Left ventricle myocardium inferior (tissue), 1 donor: ENCODE measurements at regions not wholly inside any gene's neighbourhood (a gene's known extent, or its start where the extent isn't known, plus 50 kb on each side); places are given as distances from the start of the nearest gene placed in this dataset.
"Not testable (repeated sequence)": the region's sequence is repeated elsewhere in the genome, so short reads cannot be mapped to it uniquely, and the experiment has no call there.

ENCODE experiments used
- DNase-seq: peaks from one replicate; pipeline ENCODE4 v3.0.0-alpha.2; 2020
- H3K27ac ChIP-seq: fragments of 200-600 bp; replicated peaks from 2 replicates; pipeline ENCODE4 v1.8.0; 2021
- H3K27me3 ChIP-seq: fragments of 200-600 bp; 2 replicates; pipeline ENCODE4 v1.8.0; 2021; ENCODE audit warnings: low read depth
- H3K36me3 ChIP-seq: fragments of 200-600 bp; 2 replicates; pipeline ENCODE4 v1.8.0; 2021
- H3K4me1 ChIP-seq: fragments of 200-600 bp; 2 replicates; pipeline ENCODE4 v1.8.0; 2021
- H3K4me3 ChIP-seq: fragments of 200-600 bp; 2 replicates; pipeline ENCODE4 v1.8.0; 2021; ENCODE audit warnings: mild to moderate bottlenecking, moderate library complexity
- H3K9me3 ChIP-seq: fragments of 200-600 bp; replicated peaks from 2 replicates; pipeline ENCODE4 v1.8.0; 2021
- intact Hi-C: fragments of 100-400 bp; cut with micrococcal nuclease; formaldehyde crosslinking; loops from one replicate; pipeline ENCODE4 v1.11.0; 2022
- TF ChIP-seq, protein P1 (sequence below): fragments of 200-600 bp; IDR thresholded peaks from 2 replicates; pipeline ENCODE4 v1.8.0; 2021; ENCODE audit warnings: antibody characterized with exemption, mild to moderate bottlenecking, borderline replicate concordance
- donor health status: DM: no; HTN: yes; CAD: no; lungs with severe emphysema.

- TF ChIP-seq, protein P1, sequence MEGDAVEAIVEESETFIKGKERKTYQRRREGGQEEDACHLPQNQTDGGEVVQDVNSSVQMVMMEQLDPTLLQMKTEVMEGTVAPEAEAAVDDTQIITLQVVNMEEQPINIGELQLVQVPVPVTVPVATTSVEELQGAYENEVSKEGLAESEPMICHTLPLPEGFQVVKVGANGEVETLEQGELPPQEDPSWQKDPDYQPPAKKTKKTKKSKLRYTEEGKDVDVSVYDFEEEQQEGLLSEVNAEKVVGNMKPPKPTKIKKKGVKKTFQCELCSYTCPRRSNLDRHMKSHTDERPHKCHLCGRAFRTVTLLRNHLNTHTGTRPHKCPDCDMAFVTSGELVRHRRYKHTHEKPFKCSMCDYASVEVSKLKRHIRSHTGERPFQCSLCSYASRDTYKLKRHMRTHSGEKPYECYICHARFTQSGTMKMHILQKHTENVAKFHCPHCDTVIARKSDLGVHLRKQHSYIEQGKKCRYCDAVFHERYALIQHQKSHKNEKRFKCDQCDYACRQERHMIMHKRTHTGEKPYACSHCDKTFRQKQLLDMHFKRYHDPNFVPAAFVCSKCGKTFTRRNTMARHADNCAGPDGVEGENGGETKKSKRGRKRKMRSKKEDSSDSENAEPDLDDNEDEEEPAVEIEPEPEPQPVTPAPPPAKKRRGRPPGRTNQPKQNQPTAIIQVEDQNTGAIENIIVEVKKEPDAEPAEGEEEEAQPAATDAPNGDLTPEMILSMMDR, result no peak
- no peak overlapping the region for H3K4me3 ChIP-seq
These were observed 79.6 kb downstream of the C9orf50 start for GRCh38 chr9:129541270-129541669.

GRCh38 chr9:129539446-129539845 is 81.5 kb downstream of the C9orf50 start:
- Histone ChIP-seq H3K36me3 (no peaks in the 10 kb centered on the region), H3K4me1 (no peaks in the 10 kb centered on the region), H3K27me3 (no peaks in the 10 kb centered on the region), H3K4me3 (no peak overlapping the region), H3K9me3 (peaks cover 7% of the 10 kb centered on the region), H3K27ac (no peak overlapping the region)
- intact Hi-C loops, result no loop called here
- TF ChIP-seq, protein P1, result no peak
- DNase-seq, result no peak

More at GRCh38 chr9:129541270-129541669, 79.6 kb downstream of the C9orf50 start:
- intact Hi-C loops, result no loop called here
- Histone ChIP-seq H3K27ac (no peak overlapping the region), H3K36me3 (no peaks in the 10 kb centered on the region), H3K4me1 (no peaks in the 10 kb centered on the region), H3K9me3 (peaks cover 7% of the 10 kb centered on the region), H3K27me3 (no peaks in the 10 kb centered on the region)
- DNase-seq, result no peak

DNA sequence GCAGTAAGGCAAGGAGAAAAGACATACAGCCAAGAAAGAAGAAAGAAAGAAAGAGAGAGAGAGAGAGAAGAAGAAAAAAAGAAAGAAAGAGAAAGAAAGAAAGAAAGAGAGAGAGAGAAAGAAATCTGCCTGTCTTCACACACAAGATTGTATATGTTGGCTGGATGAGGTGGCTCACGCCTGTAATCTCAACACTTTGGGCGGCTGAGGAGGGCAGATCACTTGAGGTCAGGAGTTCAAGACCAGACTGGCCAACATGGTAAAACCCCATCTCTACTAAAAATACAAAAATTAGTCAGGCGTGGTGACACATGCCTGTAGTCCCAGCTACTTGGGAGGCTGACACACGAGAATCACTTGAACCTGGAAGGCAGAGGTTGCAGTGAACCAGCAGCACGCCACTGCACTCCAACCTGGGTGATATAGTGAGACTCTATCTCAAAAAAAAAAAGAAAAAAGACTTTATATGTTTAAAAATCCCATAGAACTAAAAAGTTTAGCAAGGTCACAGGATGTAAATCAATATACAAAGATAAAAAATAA is 89.0 kb downstream of the C9orf50 start:
- H3K4me3 ChIP-seq, H3K4me1 ChIP-seq, intact Hi-C loops, DNase-seq, H3K27ac ChIP-seq, H3K36me3 ChIP-seq, H3K27me3 ChIP-seq: not testable (repeated sequence)
- peaks cover 17% of the 10 kb centered on the region for H3K9me3 ChIP-seq

DNA sequence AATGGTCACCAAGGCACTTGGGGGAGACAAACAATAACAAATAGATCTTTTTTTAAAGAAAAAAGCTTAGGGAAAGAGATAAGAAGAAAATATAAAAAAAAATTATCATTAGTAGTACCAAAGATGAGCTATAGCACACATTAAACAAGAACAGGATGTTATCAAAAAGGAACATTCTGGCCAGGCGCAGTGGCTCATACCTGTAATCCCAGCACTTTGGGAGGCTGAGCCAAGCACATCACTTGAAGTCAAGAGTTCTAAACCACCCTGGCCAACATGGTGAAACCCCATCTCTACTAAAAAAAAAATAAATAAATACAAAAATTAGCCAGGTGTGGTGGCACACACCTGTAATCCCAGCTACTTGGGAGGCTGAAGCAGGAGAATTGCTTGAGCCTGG is 92.9 kb downstream of the C9orf50 start:
- DNase-seq, H3K27ac ChIP-seq, intact Hi-C loops, H3K36me3 ChIP-seq, H3K27me3 ChIP-seq, H3K4me3 ChIP-seq, H3K4me1 ChIP-seq: not testable (repeated sequence)
- H3K9me3 ChIP-seq, result peaks cover 17% of the 10 kb centered on the region

GRCh38 chr9:129525656-129526196 is 95.2 kb downstream of the C9orf50 start:
- no peaks in the 10 kb centered on the region for H3K36me3 ChIP-seq
- H3K9me3 ChIP-seq, result peaks cover 10% of the 10 kb centered on the region
- H3K27ac ChIP-seq, result no peak overlapping the region
- H3K4me1 ChIP-seq, result no peaks in the 10 kb centered on the region
- intact Hi-C loops, result no loop called here
- H3K4me3 ChIP-seq, result no peak overlapping the region
- TF ChIP-seq, protein P1, result no peak
- peaks cover 8% of the 10 kb centered on the region for H3K27me3 ChIP-seq
- no peak for DNase-seq

- intact Hi-C loops, result no loop called here
- DNase-seq, result no peak
- peaks cover 10% of the 10 kb centered on the region for H3K9me3 ChIP-seq
- H3K27me3 ChIP-seq, result peaks cover 8% of the 10 kb centered on the region
- no peaks in the 10 kb centered on the region for H3K4me1 ChIP-seq
- no peak overlapping the region for H3K4me3 ChIP-seq
- no peaks in the 10 kb centered on the region for H3K36me3 ChIP-seq
- TF ChIP-seq, protein P1, result no peak
- no peak overlapping the region for H3K27ac ChIP-seq
These were observed 96.2 kb downstream of the C9orf50 start for GRCh38 chr9:129524582-129525270.
